ENCODE measurements at regions not wholly inside any gene's neighbourhood (a gene's known extent, or its start where the extent isn't known, plus 50 kb on each side); places are given as distances from the start of the nearest gene placed in this dataset.

DNA sequence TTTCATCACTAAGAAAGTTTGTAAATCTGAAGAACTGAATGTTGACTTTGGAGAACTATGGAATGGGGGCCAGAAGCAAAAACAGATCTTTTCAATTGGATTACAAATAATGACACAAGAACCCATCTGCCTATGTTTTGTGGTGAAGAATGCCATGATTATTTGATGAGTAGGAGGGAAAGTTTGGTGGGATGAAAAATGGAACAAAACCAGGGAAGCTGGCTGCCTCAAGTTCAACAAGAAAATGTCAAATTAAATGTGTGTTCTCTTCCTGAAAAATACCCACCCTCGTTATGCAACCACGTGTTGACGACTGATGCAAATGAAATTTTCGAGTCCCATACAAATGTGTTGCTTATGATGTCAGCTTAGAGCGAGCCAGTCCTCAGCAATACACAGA is 208.5 kb downstream of the GPR37 start:
- CTCF ChIA-PET: no interaction called here
- Mint-ChIP-seq H3K4me1 (no peaks in the 10 kb centered on the region), H3K27me3 (no peaks in the 10 kb centered on the region), H3K27ac (no peak overlapping the region), H3K4me3 (no peak overlapping the region), H3K36me3 (ENCODE audit: low read depth) (no peaks in the 10 kb centered on the region), H3K9me3 (no peaks in the 10 kb centered on the region)
- intact Hi-C loops (cut with micrococcal nuclease): no loop called here
- no peak for DNase-seq
- no peak for ATAC-seq (ENCODE audit: low read depth)
- no peak for TF ChIP-seq CTCF (IDR thresholded peaks at IDR 0.05)
- POLR2A ChIA-PET: no interaction called here

DNA sequence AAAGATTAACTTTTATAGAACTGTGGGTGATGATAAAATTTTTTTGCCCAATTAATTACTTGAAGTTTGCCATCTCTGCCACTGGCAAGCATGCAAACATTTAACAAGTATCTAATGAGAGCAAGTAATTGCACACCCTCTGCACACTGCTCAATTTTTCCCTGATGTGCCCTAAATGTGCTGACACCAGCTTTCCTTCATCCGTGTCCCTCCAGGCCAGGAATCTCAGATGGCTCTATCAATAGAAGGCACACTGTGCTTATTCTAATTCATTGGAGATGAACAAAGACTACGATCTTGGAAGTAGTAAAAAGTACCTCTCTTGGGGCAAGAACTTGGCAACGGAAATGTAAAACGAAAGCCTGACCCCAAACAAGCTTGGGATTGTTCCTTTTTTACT is 212.1 kb downstream of the GPR37 start:
- H3K9me3 Mint-ChIP-seq: peaks cover 2% of the 10 kb centered on the region
- no peaks in the 10 kb centered on the region for H3K36me3 Mint-ChIP-seq (ENCODE audit: low read depth)
- H3K27me3 Mint-ChIP-seq: no peaks in the 10 kb centered on the region
- no peak overlapping the region for H3K4me3 Mint-ChIP-seq
- no peaks in the 10 kb centered on the region for H3K4me1 Mint-ChIP-seq
- no peak for ATAC-seq (ENCODE audit: low read depth)
- ChIA-PET CTCF (no interaction called here), POLR2A (no interaction called here)
- DNase-seq: no peak
- TF ChIP-seq CTCF (IDR thresholded peaks at IDR 0.05): no peak
- H3K27ac Mint-ChIP-seq: no peak overlapping the region
- intact Hi-C loops (cut with micrococcal nuclease): no loop called here

- no peak for ATAC-seq (ENCODE audit: low read depth)
- ChIA-PET CTCF (no interaction called here), POLR2A (no interaction called here)
- intact Hi-C loops (cut with micrococcal nuclease): no loop called here
- no peaks in the 10 kb centered on the region for H3K27me3 Mint-ChIP-seq
- no peaks in the 10 kb centered on the region for H3K36me3 Mint-ChIP-seq (ENCODE audit: low read depth)
- DNase-seq: no peak
- no peak overlapping the region for H3K4me3 Mint-ChIP-seq
- H3K27ac Mint-ChIP-seq: no peak overlapping the region
- peaks cover 2% of the 10 kb centered on the region for H3K9me3 Mint-ChIP-seq
- no peaks in the 10 kb centered on the region for H3K4me1 Mint-ChIP-seq
- no peak for TF ChIP-seq CTCF (IDR thresholded peaks at IDR 0.05)
Observed at GRCh38 chr7:124552217-124552616, 213.4 kb downstream of the GPR37 start.

DNA sequence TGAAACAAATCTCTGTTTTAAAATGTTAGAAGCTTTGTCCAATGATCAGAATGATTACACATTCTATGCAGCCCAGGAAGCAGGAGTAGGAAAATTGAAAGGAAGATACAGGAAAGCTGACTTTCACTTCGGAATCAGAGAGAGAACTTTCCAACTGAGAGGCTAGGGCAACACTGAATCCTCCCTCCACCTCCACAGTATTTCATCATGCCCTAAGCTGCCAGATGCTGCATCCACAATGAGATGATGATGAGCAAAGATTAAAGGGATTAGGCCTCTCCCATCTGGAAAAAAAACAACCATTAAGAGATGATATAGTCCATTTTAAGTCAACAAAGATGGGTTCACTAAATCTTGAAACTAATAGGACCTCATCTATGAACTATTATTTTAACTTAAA is 215.6 kb downstream of the GPR37 start:
- Mint-ChIP-seq H3K9me3 (peaks cover 2% of the 10 kb centered on the region), H3K27ac (no peak overlapping the region), H3K4me1 (no peaks in the 10 kb centered on the region), H3K27me3 (no peaks in the 10 kb centered on the region), H3K36me3 (ENCODE audit: low read depth) (no peaks in the 10 kb centered on the region), H3K4me3 (no peak overlapping the region)
- POLR2A ChIA-PET: no interaction called here
- CTCF ChIA-PET: no interaction called here
- intact Hi-C loops (cut with micrococcal nuclease): no loop called here
- no peak for TF ChIP-seq CTCF (IDR thresholded peaks at IDR 0.05)
- DNase-seq (no peak), ATAC-seq (ENCODE audit: low read depth) (no peak)

DNA sequence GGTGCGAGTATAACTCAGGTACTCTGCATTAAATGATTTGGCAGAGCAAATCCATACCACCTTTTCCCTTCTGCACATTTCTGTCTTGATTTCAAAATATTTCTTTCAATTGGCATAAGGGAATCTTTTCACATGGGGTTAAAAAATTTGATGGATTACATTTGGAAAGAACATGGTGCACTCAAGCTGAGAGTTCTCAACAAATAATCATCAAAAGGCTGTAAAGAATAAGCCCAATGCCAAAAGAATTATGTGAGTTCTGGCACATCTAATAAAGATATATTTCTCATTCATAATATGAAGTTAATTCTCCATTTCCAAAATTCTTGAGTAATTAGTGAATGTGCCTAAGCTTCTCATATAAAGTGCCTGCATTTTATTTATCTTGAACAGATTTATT is 223.1 kb downstream of the GPR37 start:
- intact Hi-C loops (cut with micrococcal nuclease): no loop called here
- Mint-ChIP-seq H3K36me3 (ENCODE audit: low read depth) (no peaks in the 10 kb centered on the region), H3K4me1 (no peaks in the 10 kb centered on the region), H3K27ac (no peak overlapping the region), H3K4me3 (no peak overlapping the region), H3K9me3 (no peaks in the 10 kb centered on the region), H3K27me3 (no peaks in the 10 kb centered on the region)
- TF ChIP-seq CTCF (IDR thresholded peaks at IDR 0.05): no peak
- DNase-seq: no peak
- ATAC-seq (ENCODE audit: low read depth): no peak
- ChIA-PET CTCF (no interaction called here), POLR2A (no interaction called here)
